Stomach (tissue), 8 donors: ENCODE measurements at regions not wholly inside any gene's neighbourhood (a gene's known extent, or its start where the extent isn't known, plus 50 kb on each side); places are given as distances from the start of the nearest gene placed in this dataset.
"Not testable (repeated sequence)": the region's sequence is repeated elsewhere in the genome, so short reads cannot be mapped to it uniquely, and the experiment has no call there.

Experiments used
- DNase-seq, 2 donors: peaks; one replicate each; pipeline versions ENCODE4 v3.0.0 to v3.0.0-alpha.2; 2013 to 2019
- H3K27ac ChIP-seq, 5 donors: fragments of 200-600 bp in 4 of 5; sonication (generic) in 4 of 5; one replicate each; pipeline ENCODE4 v1.5.1; 2013 to 2019; ENCODE audit warnings: mild to moderate bottlenecking in 1 of 5, moderate library complexity in 1 of 5
- H3K27me3 ChIP-seq, 3 donors: fragments of 200-600 bp; sonication (generic); one replicate each; pipeline ENCODE4 v1.5.1; 2017 to 2019; ENCODE audit warnings: mixed run types in 1 of 3
- H3K36me3 ChIP-seq, 4 donors: fragments of 200-600 bp; sonication (generic); 1 replicate in 3 of 4; 2 replicates in 1 of 4; pipeline ENCODE4 v1.5.1; 2016 to 2019
- H3K4me1 ChIP-seq, 4 donors: fragments of 200-600 bp; sonication (generic); one replicate each; pipeline ENCODE4 v1.5.1; 2016 to 2019
- H3K4me3 ChIP-seq, 4 donors: fragments of 200-600 bp; sonication (generic) in 3 of 4; one replicate each; pipeline ENCODE4 v1.5.1; 2016 to 2019; ENCODE audit warnings: mild to moderate bottlenecking in 1 of 4
- H3K9me3 ChIP-seq, 4 donors: fragments of 200-600 bp; sonication (generic); one replicate each; pipeline ENCODE4 v1.5.1; 2016 to 2019
- CTCF ChIP-seq, 7 experiments: fragments of 450-650 bp in 4 of 7; fragments of 200-600 bp in 3 of 7; sonication (generic) in 3 of 7; IDR thresholded peaks; one replicate each; pipeline ENCODE4 v1.5.1; 2016 to 2019; ENCODE audit warnings: antibody characterized with exemption in 7 of 7, control low read depth in 2 of 7, mild to moderate bottlenecking in 1 of 7
- EP300 ChIP-seq: sonication (generic); formaldehyde crosslinking; IDR thresholded peaks from one replicate; pipeline ENCODE4 v1.6.1; 2017; ENCODE audit warnings: antibody characterized with exemption
- POLR2A ChIP-seq, 4 donors: fragments of 450-650 bp; IDR thresholded peaks; one replicate each; pipeline ENCODE4 v1.6.1; 2016; ENCODE audit warnings: antibody characterized with exemption in 4 of 4, control low read depth in 2 of 4, mild to moderate bottlenecking in 1 of 4, moderate library complexity in 1 of 4
- POLR2AphosphoS5 ChIP-seq, 3 donors: sonication (generic); formaldehyde crosslinking; IDR thresholded peaks; one replicate each; pipeline ENCODE4 v1.6.1; 2016; ENCODE audit warnings: antibody characterized with exemption in 3 of 3
- WGBS, 5 donors: extraction: QIAGEN DNeasy Blood & Tissue Kit in 3 of 5; methylation state at CpG; one replicate each; pipeline versions ENCODE4 v1.1.5 to v1.1.7; 2013 to 2018; 5-methylcytosine and 5-hydroxymethylcytosine counted together
- intact Hi-C: fragments of 100-400 bp; cut with DNase I; formaldehyde crosslinking; loops from one replicate; pipeline ENCODE4 v1.15.1; 2023; ENCODE audit warnings: low total_unique reads
- donor health status: healthy with polysubstance abuse.
- donor health status: Bipolar disorder and iron deficiency.
- donor health status: healthy.

DNA sequence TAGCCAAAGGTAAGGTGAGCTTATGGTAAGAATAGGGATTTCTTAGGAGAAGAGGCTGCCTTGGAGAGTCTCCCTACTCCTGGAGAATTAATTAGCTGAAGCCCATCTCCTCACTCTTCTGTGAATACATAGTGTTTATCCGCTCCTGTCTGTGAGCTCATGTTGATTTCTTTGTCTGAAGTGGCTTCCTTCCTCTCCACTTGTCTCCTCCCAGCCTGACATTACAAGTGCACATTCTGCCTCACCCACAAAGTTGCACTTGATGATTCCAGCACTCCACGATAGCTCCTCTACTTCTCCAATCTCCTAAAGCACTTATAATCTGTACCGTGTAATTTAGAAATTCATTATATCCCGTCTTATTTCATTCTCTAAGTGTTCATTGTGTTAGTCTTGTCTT lies 287.2 kb downstream of the QKI start:
- intact Hi-C loops: no loop called here
- no peaks in the 10 kb centered on the region for H3K27me3 ChIP-seq
- H3K36me3 ChIP-seq: no peaks in the 10 kb centered on the region
- no peak overlapping the region for H3K27ac ChIP-seq
- TF ChIP-seq EP300: no peak
- TF ChIP-seq POLR2A (IDR thresholded peaks at IDR 0.05): no peak
- no peak for TF ChIP-seq CTCF (IDR thresholded peaks at IDR 0.05)
- no peak for TF ChIP-seq POLR2AphosphoS5 (IDR thresholded peaks at IDR 0.05)
- WGBS, 5 donors: 73 to 85% (median 83%) methylated on average over 4 of the region's 4 CpGs
- H3K4me1 ChIP-seq: no peaks in the 10 kb centered on the region
- no peak for DNase-seq
- no peak overlapping the region for H3K4me3 ChIP-seq
- H3K9me3 ChIP-seq: no peaks in the 10 kb centered on the region

DNA sequence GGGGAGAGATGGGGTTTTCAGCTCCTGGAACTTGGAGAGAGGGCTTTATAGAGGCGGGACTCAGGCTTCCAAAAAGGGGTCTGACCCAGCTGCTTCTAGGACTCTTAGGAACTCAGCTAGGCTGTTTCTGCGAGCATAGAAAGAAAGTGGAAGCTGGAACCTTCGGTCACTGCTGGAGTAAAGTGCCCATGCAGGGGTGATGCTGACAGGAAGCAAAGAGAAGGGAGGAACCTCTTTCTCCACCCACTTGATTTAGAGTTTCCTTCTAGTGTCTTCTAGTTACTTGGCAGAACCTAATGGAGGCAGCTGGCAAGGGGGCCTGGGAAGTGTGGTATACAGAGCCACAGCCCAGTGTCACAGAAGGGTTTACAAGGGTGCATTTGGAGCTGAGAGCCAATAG lies 283.6 kb downstream of the QKI start:
- 83 to 89% (median 88%) methylated on average over 3 of the region's 3 CpGs for WGBS, 5 donors
- no peaks in the 10 kb centered on the region for H3K36me3 ChIP-seq
- TF ChIP-seq CTCF (IDR thresholded peaks at IDR 0.05): no peak
- TF ChIP-seq EP300: no peak
- TF ChIP-seq POLR2A (IDR thresholded peaks at IDR 0.05): no peak
- no peak for TF ChIP-seq POLR2AphosphoS5 (IDR thresholded peaks at IDR 0.05)
- no peaks in the 10 kb centered on the region for H3K9me3 ChIP-seq
- H3K27ac ChIP-seq: no peak overlapping the region
- DNase-seq: no peak
- peaks cover 0 to 16% (median 6%) of the 10 kb centered on the region in 4 donors for H3K4me1 ChIP-seq
- no peak overlapping the region for H3K4me3 ChIP-seq
- no peaks in the 10 kb centered on the region for H3K27me3 ChIP-seq
- intact Hi-C loops: no loop called here

DNA sequence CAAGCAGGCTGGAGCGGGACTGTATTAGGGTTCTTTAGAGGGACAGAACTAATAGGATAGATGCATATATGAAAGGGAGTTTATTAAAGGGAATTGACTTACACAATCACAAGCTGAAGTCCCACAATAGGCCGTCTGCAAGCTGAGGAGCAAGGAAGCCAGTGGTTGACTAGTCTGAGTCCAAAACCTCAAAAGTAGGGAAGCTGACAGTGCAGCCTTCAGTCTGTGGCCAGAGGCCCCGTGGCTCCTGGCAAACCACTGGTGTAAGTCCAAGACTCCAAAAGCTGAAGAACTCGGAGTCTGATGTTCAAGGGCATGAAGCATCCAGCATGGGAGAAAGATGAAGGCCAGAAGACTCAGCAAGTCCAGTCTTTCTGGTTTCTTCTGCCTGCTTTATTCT lies 281.8 kb downstream of the QKI start:
- 60 to 76% (median 64%) methylated on average over 4 of the region's 4 CpGs for WGBS, 5 donors
- H3K4me3 ChIP-seq, intact Hi-C loops, DNase-seq, H3K27me3 ChIP-seq, H3K27ac ChIP-seq, H3K9me3 ChIP-seq, H3K36me3 ChIP-seq: not testable (repeated sequence)
- peaks cover 0 to 16% (median 6%) of the 10 kb centered on the region in 4 donors for H3K4me1 ChIP-seq

DNA sequence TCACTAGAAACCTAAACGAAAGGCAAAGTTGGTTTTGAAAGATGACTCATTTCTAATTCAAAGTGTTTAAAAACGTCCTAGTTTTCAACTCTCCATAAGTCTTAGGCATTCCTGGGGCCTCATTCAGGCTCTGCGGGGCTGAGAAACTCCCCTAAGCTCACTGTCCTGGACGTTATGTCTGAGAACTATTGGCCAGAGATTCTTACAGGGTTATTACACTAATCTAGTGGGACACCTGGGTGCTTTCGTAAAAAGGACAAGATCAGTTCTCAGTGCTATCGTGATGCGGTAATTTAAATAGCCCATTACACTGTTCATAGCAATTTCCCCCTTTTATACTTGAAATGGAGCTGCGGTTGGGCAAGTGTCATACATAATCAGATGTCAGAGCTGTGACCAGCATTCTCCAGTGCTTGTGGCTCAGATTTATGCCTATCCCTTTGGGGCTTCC lies 280.9 kb downstream of the QKI start:
- TF ChIP-seq POLR2A (IDR thresholded peaks at IDR 0.05) (no peak), CTCF (IDR thresholded peaks at IDR 0.05) (no peak), EP300 (no peak), POLR2AphosphoS5 (IDR thresholded peaks at IDR 0.05) (no peak)
- intact Hi-C loops: no loop called here
- 21 to 46% (median 35%) methylated on average over 8 of the region's 8 CpGs for WGBS, 5 donors

DNA sequence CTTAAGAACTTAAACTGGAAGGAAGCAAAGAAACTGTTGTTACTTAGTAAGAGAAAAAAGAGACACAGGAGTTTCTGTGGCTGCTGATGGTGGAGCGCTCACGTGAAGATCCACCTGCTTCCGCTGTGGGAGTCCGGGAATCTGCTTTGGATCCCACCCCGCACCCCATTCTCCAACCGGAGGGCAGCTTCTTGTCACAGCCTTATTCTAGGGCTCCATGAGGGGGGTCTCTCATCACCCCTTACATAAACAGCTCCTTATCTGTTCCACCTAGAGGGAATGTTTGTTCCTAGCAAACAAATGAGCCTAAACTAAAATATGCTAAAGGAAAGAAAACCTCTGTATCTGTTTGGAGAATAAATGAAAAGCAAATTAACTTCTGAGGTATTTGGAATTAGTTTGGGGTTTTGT lies 280.5 kb downstream of the QKI start:
- no peaks in the 10 kb centered on the region for H3K27me3 ChIP-seq
- peaks cover 0 to 16% (median 6%) of the 10 kb centered on the region in 4 donors for H3K4me1 ChIP-seq
- no peak overlapping the region for H3K4me3 ChIP-seq
- intact Hi-C loops: no loop called here
- WGBS, 5 donors: 28 to 81% (median 42%) methylated on average over 6 of the region's 6 CpGs
- DNase-seq: peak in 1 of 2 donors; percentile 21
- no peaks in the 10 kb centered on the region for H3K9me3 ChIP-seq
- no peaks in the 10 kb centered on the region for H3K36me3 ChIP-seq
- TF ChIP-seq POLR2AphosphoS5 (IDR thresholded peaks at IDR 0.05) (no peak), EP300 (no peak), CTCF (IDR thresholded peaks at IDR 0.05) (no peak), POLR2A (IDR thresholded peaks at IDR 0.05) (no peak)
- H3K27ac ChIP-seq: no peak overlapping the region

More for the DNA sequence above, 280.9 kb downstream of the QKI start:
- Histone ChIP-seq H3K36me3 (no peaks in the 10 kb centered on the region), H3K4me3 (no peak overlapping the region), H3K27ac (no peak overlapping the region), H3K27me3 (no peaks in the 10 kb centered on the region), H3K4me1 (peaks cover 0 to 16% (median 6%) of the 10 kb centered on the region in 4 donors), H3K9me3 (no peaks in the 10 kb centered on the region)
- no peak for DNase-seq
